GM21423 (cell line): ENCODE measurements at regions not wholly inside any gene's neighbourhood (a gene's known extent, or its start where the extent isn't known, plus 50 kb on each side); places are given as distances from the start of the nearest gene placed in this dataset.
A peak's percentile ranks its signal among the peaks of the same experiment; 100 is the strongest.

Experiments
- ATAC-seq: cut with Tn5 transposase; IDR thresholded peaks from one replicate; pipeline ENCODE4 v1.9.1; 2021; ENCODE audit warnings: mild to moderate bottlenecking, moderate library complexity; ENCODE audit not compliant: unreplicated experiment

DNA sequence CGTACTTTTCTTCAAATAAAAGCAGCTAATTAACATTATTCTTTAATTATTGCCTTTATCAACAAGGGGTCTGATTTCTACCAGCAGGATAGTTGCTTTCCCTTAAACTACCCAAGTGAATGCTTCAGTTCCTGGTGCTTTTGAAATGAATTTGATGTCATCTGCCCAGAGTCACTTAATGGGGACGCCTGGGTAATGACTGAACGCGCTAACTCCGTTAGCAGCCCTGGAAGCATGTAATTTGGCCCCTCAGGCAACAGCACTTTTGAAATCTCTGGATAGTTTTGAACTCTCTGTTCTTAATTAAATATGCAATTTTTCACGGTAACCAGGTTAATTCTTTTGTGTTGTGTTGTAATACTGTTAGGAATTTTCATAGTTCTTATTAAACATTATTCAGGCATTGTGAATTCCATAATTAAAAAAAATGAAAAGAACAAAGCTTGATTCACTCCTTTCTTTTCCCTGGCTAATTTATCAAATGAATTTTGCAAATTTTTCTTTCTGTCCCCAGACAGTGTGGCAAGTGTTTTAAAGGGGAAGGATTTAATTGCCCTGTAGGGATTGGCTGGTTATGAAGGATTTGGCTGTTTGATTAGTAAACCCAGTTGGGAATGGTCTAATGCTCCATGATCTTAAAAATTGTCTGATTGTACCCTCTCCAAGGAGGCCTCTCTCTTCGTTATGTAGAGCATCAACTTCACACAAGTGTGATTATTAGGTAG, 137.5 kb upstream of the MYL2 start:
- ATAC-seq: no peak

DNA sequence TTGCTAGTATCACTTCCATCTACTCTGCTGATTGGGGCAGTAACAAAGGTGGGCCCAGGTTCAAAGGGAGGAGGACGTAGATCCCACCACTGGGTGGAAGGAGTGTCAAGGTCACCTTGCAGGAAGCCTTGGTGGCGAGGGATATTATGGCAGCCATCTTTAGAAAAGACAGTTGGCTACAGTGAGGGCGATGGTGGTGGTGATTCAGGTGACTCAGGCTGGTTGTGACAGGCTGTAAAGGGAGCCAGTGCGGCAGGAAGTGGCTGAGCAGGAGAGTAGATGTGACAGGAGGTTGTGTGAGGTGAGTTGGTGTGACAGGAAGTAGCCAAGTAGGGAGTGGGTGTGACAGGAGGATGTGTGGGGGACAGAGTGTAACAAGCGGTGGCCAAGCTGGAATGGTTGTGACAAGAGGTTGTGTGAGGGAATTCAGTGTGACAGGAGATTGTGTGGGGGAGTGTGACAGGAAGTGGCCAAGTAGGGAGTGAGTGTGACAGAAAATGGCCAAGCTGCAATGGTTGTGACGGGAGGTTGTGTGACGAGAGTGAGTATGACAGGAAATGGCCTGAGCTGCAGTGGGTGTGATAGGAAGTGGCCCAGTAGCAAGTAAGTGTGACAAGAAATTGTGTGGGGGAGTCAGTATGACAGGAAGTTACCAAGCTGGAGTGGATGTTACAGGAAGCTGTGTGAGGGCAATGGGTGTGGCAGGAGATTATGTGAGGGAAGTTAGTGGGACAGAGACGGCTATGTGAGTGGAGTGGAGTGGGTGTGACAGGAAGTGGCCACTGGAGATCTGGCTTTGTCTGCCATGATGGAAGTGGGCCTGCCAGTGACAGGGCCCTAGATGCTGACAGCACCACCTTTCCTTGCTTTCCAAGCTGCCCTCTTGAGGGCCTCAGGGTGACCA, 136.5 kb upstream of the MYL2 start:
- peak; percentile 44 for ATAC-seq

- ATAC-seq: no peak
Observed at GRCh38 chr12:111055181-111055880, 135.0 kb upstream of the MYL2 start.

DNA sequence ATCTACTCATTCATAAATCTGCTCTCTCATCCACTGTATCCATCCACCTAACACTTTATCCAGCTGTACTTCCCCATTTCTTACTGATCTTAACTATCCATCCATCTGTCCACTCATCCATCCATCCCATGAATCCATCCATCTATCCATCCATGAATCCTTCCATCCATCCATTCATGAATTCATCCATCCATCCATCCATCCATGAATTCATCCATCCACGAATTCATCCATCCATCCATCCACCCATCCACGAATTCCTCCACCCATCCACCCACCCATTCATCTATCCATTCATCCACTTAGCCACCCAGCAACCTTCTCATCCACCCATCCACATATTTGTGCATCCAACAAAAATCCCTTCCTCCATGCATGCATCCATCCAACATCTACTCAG, 128.6 kb upstream of the MYL2 start:
- no peak for ATAC-seq

DNA sequence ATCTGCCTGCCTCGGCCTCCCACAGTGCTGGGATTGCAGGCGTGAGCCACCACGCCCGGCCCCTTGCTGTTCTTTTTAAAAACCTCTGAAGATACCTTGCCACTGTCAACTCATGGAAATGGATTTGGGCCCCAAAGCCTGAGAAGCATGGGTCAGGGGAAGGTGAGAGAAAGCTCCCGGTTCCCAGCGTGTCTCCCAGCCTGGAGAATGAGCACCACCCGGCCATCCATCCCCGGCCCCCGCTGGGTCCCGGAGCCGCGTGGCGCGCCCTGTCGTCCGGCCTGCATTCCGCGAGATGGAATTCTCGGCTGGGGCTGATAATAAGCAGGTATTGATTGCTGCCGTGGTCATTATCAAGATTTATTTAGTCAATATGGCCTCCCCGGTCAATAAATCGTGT, 126.5 kb upstream of the MYL2 start:
- no peak for ATAC-seq

- no peak for ATAC-seq
Observed at GRCh38 chr12:111045941-111046340, 125.6 kb upstream of the MYL2 start.

- no peak for ATAC-seq
Observed at GRCh38 chr12:111041091-111041490, 120.7 kb upstream of the MYL2 start.

GRCh38 chr12:111040690-111041089, 120.3 kb upstream of the MYL2 start:
- no peak for ATAC-seq

DNA sequence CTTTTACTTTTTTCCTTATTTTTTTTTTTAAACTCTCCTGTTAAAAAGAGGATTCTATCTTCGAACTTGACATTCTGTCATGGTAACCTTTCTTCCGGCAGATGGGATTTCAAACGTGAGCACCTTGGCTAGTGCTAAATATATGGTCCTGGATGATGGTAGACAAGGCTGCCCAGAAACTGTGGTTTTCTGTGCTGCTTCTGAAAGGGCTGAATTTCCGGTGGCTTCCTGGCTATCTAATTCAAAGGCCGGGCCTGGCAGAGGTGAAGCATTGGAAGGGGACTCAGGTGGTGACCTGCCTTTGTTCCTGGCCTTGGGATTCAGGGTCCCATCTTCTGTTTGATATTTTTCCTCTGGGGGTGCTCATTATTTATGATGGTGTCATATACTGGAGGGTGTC, 118.6 kb upstream of the MYL2 start:
- no peak for ATAC-seq

DNA sequence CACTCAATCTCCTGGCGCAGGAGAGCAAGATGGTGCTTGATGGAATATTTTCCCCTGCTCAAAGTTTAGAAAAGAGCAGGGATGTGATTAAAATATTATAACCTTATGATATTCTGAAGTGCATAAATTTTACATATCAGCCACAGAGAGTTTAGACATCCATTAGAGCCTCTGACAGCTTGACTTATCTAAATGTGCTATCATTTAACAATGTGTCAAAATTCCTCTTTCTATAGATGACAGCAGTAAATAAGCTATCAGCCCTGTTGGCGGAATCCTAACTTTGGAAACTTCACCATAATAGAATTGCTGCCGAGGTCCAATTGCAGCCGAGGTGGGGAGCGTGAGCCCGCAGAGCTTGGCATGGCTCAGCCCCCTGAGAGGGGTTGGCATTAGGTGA, 117.7 kb upstream of the MYL2 start:
- no peak for ATAC-seq

DNA sequence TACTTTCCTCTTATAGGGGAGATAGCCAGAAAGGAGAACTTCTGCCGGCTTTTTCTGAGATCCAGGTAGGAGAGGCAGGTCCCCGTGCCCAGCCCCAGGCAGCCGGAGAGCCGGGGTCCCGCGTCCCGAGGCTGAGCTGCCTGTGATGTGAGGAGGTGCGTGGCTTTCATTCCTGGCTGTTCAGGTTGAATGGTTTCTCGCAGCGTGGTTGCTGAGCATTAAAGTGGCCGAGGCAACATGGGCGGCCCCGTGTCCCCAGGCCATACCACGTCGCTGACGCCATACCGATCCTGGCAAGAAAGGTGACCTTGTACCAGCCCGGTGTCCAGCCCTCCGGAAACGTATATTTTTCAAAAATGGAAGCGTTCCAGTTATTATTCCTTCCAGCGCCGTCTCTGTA, 116.7 kb upstream of the MYL2 start:
- ATAC-seq: no peak

DNA sequence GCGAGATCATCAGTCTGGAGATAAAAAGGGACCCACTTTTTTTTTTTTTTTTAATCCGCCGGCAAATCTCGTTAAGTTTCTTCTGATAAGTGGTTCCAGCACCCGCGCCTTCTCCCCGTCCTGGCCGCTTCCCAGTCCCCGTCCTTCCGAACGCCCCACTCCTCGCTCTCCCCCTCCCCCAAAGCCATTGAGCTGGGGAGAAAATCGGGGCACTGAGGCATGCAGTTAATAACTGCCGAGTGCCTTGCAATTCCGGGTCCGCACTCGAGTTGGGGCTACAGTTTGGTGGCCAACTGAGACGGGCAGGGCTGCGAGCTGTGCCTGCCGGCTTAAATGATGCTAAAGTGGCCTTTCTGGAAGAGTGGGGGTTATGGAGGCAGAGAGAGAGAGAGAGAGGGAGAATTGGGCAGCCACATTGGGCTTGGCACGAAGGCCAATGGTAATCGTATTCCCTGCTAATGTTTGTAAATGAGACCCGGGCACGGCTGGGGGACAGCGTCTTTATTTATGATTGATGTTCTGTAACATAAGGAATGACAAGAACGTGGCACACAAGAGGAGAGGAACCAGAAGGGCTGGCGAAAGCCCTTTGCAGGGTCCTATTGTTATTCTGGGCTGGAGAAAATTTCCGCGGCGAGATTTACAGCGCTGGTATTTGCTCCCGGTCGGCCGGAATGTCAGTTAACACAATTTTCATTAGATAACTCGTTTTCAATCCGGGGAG, 115.4 kb upstream of the MYL2 start:
- ATAC-seq: no peak

- ATAC-seq: no peak
Observed at GRCh38 chr12:111034886-111035577, 114.7 kb upstream of the MYL2 start.

DNA sequence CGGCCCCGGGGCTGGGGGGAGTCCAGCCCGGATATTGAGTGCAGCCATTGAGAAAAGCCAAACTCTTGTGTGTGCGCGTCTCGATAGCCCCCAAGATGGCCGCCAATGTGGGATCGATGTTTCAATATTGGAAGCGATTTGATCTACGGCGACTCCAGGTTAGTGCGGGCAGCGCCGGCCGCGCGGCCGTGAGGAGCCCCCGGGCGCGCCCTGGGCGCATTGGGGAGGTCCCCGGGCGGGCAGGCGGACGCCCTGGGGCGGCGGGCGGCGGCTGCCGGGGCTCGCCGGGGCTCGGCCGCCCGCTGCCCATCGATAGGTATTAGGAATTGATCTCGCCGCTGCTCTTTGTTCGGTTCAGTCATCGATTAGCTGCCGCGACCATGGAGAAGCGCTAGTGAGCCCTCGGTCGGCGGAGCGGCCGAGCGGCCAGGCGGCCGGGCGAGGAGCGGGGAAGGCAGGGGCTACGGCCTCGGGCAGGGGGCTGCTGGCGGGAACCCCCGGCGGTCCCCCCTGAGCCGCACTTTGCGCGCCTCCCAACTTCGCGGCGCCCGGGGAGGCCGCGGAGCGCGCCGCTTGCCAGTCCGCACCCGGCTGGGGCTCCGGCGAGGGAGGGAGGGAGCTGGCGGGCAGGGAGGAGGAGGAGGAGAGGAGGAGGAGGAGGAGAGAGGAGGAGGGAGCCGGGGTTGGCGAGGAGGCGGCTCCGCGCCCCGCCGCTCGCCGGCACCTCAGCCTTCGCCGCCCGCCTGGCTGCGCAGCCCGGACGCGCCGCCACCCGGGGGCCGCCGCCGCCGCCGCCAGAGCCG, 113.9 kb upstream of the MYL2 start, which contains the start of gene CUX2:
TSS of gene CUX2 (plus strand) at position 83 of the 803 bp plus-strand sequence.
- no peak for ATAC-seq

DNA sequence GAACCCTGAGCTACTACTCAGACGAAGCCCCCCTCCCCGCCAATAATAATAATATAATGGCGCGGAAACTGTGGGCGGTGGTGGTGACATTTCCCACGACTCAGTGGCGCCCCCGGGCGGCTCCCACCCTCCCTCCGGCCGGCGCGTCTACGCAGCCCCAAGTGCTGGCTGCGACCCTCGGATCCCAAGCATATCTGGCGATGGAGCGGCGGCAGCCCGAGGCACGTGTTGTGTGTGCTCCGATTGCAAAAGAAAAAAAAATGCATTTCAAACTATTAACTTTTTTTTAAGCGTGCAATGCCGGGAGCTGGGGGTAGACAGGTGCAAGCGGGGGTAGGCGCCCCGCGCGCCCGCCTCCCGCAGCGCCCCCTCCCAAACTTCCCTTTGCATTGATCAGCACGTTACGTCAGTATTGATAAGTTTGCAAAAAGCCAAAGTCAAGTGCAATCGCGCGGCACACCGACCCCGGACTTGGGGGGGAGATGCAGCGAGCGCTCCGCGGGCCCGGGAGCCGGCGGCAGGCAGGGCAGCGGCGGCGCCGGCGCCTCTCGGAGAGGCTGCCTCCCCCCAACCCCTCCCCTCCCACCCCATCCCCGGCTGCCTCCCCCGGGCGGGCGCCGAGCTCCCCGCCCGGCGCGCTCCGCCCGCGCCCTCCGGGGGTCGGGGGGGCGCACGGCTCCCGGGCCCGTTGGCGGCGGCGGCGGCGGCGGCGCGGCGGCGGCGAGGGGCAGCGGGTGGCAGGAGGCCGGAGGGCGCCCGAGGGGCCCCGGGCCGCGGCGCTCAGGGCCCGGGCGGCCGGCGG, 113.1 kb upstream of the MYL2 start:
- no peak for ATAC-seq

GRCh38 chr12:111032591-111032919, 112.2 kb upstream of the MYL2 start:
- no peak for ATAC-seq

DNA sequence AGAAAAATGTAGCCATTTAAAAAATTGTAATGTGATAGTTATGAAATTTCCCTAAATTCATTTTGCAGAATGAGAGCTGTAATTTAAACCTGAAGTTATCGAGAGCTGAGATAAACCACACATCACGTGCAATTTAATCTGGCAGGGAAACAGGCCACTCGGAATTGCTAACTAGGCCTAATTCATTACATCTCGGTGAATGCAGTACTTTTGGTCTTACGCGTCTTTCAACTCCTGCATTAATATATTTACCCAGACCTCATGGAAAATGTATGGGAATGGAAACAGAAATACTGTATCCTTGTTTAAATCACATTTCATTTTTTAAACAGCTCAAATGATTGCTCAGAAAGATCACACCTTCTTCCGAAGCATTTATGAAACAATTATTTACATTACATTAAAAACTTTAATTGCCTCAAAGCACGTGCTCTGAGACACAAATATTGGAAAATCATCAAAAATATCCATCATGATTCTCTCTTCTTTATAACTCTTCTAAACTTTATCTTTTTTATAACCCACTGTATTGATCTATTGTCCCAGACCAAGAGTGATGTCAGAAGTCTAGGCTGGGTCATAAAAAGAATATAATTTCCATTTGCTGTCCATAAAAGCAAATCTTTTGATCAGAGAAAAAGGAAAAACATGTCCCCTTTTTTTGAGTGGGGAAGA, 111.7 kb upstream of the MYL2 start:
- ATAC-seq: no peak

GRCh38 chr12:111030800-111031199, 110.4 kb upstream of the MYL2 start:
- ATAC-seq: no peak
